ENCODE measurements at regions not wholly inside any gene's neighbourhood (a gene's known extent, or its start where the extent isn't known, plus 50 kb on each side); places are given as distances from the start of the nearest gene placed in this dataset.
"Not testable (repeated sequence)": the region's sequence is repeated elsewhere in the genome, so short reads cannot be mapped to it uniquely, and the experiment has no call there.

- DNase-seq, result no peak
Observed at GRCh38 chr5:28975508-28975907, 1937.1 kb upstream of the CDH9 start.

- no peak for DNase-seq
Observed at GRCh38 chr5:28967848-28968247, 1929.5 kb upstream of the CDH9 start.

GRCh38 chr5:28961816-28962215 is 1923.4 kb upstream of the CDH9 start:
- no peak for DNase-seq

- no peak for DNase-seq
Observed at GRCh38 chr5:28958581-28958980, 1920.2 kb upstream of the CDH9 start.

- no peak for DNase-seq
Observed at GRCh38 chr5:28957450-28957849, 1919.1 kb upstream of the CDH9 start.

GRCh38 chr5:28954074-28954473 is 1915.7 kb upstream of the CDH9 start:
- DNase-seq, result no peak

GRCh38 chr5:28947865-28948264 is 1909.5 kb upstream of the CDH9 start:
- DNase-seq, result no peak

GRCh38 chr5:28945859-28946258 is 1907.5 kb upstream of the CDH9 start:
- DNase-seq, result no peak

- DNase-seq, result not testable (repeated sequence)
Observed at GRCh38 chr5:28929366-28929765, 1891.0 kb upstream of the CDH9 start.

GRCh38 chr5:28928327-28928790 is 1890.0 kb upstream of the CDH9 start:
- DNase-seq, result not testable (repeated sequence)

- no peak for DNase-seq
Observed at GRCh38 chr5:28927559-28928326, 1889.4 kb upstream of the CDH9 start.

- DNase-seq, result no peak
Observed at GRCh38 chr5:28926422-28926821, 1888.0 kb upstream of the CDH9 start.

- DNase-seq, result no peak
Observed at GRCh38 chr5:28917631-28918030, 1879.2 kb upstream of the CDH9 start.

GRCh38 chr5:28914297-28914696 is 1875.9 kb upstream of the CDH9 start:
- no peak for DNase-seq

GRCh38 chr5:28903643-28904042 is 1865.3 kb upstream of the CDH9 start:
- no peak for DNase-seq

GRCh38 chr5:28896949-28897348 is 1858.6 kb upstream of the CDH9 start:
- no peak for DNase-seq

- no peak for DNase-seq
Observed at GRCh38 chr5:28880936-28881335, 1842.5 kb upstream of the CDH9 start.

- no peak for DNase-seq
Observed at GRCh38 chr5:28877050-28877449, 1838.7 kb upstream of the CDH9 start.

- DNase-seq, result no peak
Observed at GRCh38 chr5:28864006-28864405, 1825.6 kb upstream of the CDH9 start.

- no peak for DNase-seq
Observed at GRCh38 chr5:28862860-28863196, 1824.4 kb upstream of the CDH9 start.

GRCh38 chr5:28862137-28862859 is 1823.9 kb upstream of the CDH9 start:
- DNase-seq, result no peak

- DNase-seq, result no peak
Observed at GRCh38 chr5:28855626-28856025, 1817.2 kb upstream of the CDH9 start.

- no peak for DNase-seq
Observed at GRCh38 chr5:28850320-28850921, 1812.0 kb upstream of the CDH9 start.

- DNase-seq, result no peak
Observed at GRCh38 chr5:28831042-28831441, 1792.7 kb upstream of the CDH9 start.
